Fibroblast of villous mesenchyme (primary cell): ENCODE measurements at regions not wholly inside any gene's neighbourhood (a gene's known extent, or its start where the extent isn't known, plus 50 kb on each side); places are given as distances from the start of the nearest gene placed in this dataset.

Experiments used
- DNase-seq: peaks from one replicate; pipeline ENCODE4 v3.0.0-alpha.2; 2010; ENCODE audit warnings: low read depth
- H3K4me3 ChIP-seq: 2 replicates; pipeline ENCODE4 v1.5.1; 2011; ENCODE audit warnings: low read depth, mild to moderate bottlenecking, low read length
- CTCF ChIP-seq: IDR thresholded peaks from 2 replicates; pipeline ENCODE4 v1.5.1; 2012; ENCODE audit warnings: low read depth, mild to moderate bottlenecking, low read length; ENCODE audit not compliant: insufficient read depth

- TF ChIP-seq CTCF = no peak
- H3K4me3 ChIP-seq = no peak overlapping the region
- DNase-seq = no peak
Measured at GRCh38 chr16:26599785-26600104, 467.0 kb upstream of the C16orf82 start.

GRCh38 chr16:26601335-26601734 is 465.4 kb upstream of the C16orf82 start:
- no peak overlapping the region for H3K4me3 ChIP-seq
- TF ChIP-seq CTCF = no peak
- no peak for DNase-seq

GRCh38 chr16:26605626-26606271 is 461.0 kb upstream of the C16orf82 start:
- H3K4me3 ChIP-seq = no peak overlapping the region

GRCh38 chr16:26606381-26607150 is 460.2 kb upstream of the C16orf82 start:
- H3K4me3 ChIP-seq = no peak overlapping the region
- DNase-seq = no peak
- no peak for TF ChIP-seq CTCF

More at GRCh38 chr16:26605626-26606271, 461.0 kb upstream of the C16orf82 start:
- no peak for TF ChIP-seq CTCF
- no peak for DNase-seq

GRCh38 chr16:26614237-26614841 is 452.4 kb upstream of the C16orf82 start:
- no peak for TF ChIP-seq CTCF
- H3K4me3 ChIP-seq = no peak overlapping the region
- no peak for DNase-seq

- TF ChIP-seq CTCF = no peak
- no peak overlapping the region for H3K4me3 ChIP-seq
- no peak for DNase-seq
Measured at GRCh38 chr16:26623442-26623841, 443.3 kb upstream of the C16orf82 start.
